Endothelial cell of umbilical vein (primary cell): ENCODE measurements at regions not wholly inside any gene's neighbourhood (a gene's known extent, or its start where the extent isn't known, plus 50 kb on each side); places are given as distances from the start of the nearest gene placed in this dataset.

Source experiments
- BruUV-seq: library from RNA; stranded (reverse); fragments of 400-500 nt; replicated peaks from 2 replicates; lab custom pipeline; 2021; lab: Mats Ljungman, UMichigan
- CTCF ChIA-PET: fragments of 300-600, 350-600 bp; sonication (Branson Sonifier 250); formaldehyde crosslinking; loops from one replicate; lab custom pipeline; 2021; ENCODE audit warnings: antibody characterized with exemption, inconsistent platforms; lab: Charles Lee
- POLR2A ChIA-PET: fragments of 300-600, 350-600 bp; sonication (Branson Sonifier 250); formaldehyde crosslinking; loops from one replicate; lab custom pipeline; 2021; ENCODE audit warnings: antibody characterized with exemption, inconsistent platforms; lab: Charles Lee
- DNase-seq: peaks from one replicate; pipeline ENCODE4 v3.0.0-alpha.2; 2011; ENCODE audit warnings: low read depth, low spot score
- FAIRE-seq: peaks from 2 replicates; lab custom pipeline; 2011; peaks lifted over from hg19 to GRCh38; lab: Jason Lieb, UNC
- H2AFZ ChIP-seq: 2 replicates; pipeline ENCODE4 v1.6.0; 2012; ENCODE audit warnings: low read depth, low read length, control low read depth, inconsistent platforms
- H3K27ac ChIP-seq: 2 replicates; pipeline ENCODE4 v1.5.1; 2011; ENCODE audit warnings: low read depth, mild to moderate bottlenecking, control low read depth, low read length, moderate library complexity; ENCODE audit not compliant: insufficient read depth
- H3K27me3 ChIP-seq, 2 experiments: 2 replicates each; pipeline versions ENCODE4 v1.6.0 to v1.6.1; 2011; ENCODE audit warnings: low read length in 2 of 2, mixed read lengths in 1 of 2; ENCODE audit not compliant: control insufficient read depth in 2 of 2, insufficient read depth in 2 of 2
- H3K36me3 ChIP-seq, 2 experiments: 2 replicates in 1 of 2; 3 replicates in 1 of 2; pipeline ENCODE4 v1.5.1; 2011; ENCODE audit warnings: low read length in 2 of 2, mild to moderate bottlenecking in 1 of 2, moderate library complexity in 1 of 2; ENCODE audit not compliant: control insufficient read depth in 2 of 2, insufficient read depth in 2 of 2; ENCODE audit errors: extremely low read depth in 1 of 2
- H3K4me1 ChIP-seq: 3 replicates; pipeline ENCODE4 v1.5.1; 2011; ENCODE audit warnings: mild to moderate bottlenecking, low read length; ENCODE audit not compliant: control insufficient read depth, insufficient read depth; ENCODE audit errors: extremely low read depth
- H3K4me2 ChIP-seq: 2 replicates; pipeline ENCODE4 v1.6.1; 2011; ENCODE audit warnings: low read length, control low read depth, mixed read lengths; ENCODE audit not compliant: insufficient read depth
- H3K4me3 ChIP-seq, 3 experiments: fragments of 200-600 bp in 1 of 3; sonication (generic), shearing (Covaris generic) in 1 of 3; replicated peaks in 1 of 3; 2 replicates each; pipeline ENCODE4 v1.5.1; 2011 to 2016; ENCODE audit warnings: control low read depth in 3 of 3, low read length in 3 of 3, mild to moderate bottlenecking in 2 of 3, inconsistent platforms in 1 of 3, low read depth in 1 of 3, moderate library complexity in 1 of 3; ENCODE audit not compliant: insufficient read depth in 1 of 3
- H3K79me2 ChIP-seq: 2 replicates; pipeline ENCODE4 v1.6.0; 2012; ENCODE audit warnings: low read length, inconsistent platforms; ENCODE audit not compliant: control insufficient read depth, insufficient read depth
- H3K9ac ChIP-seq: replicated peaks from 2 replicates; pipeline ENCODE3; 2011; ENCODE audit warnings: low read length, control low read depth; ENCODE audit not compliant: insufficient read depth; ENCODE audit errors: extremely low read depth
- H3K9me1 ChIP-seq: replicated peaks from 3 replicates; pipeline ENCODE4 v1.6.0; 2011; ENCODE audit warnings: mild to moderate bottlenecking, low read length; ENCODE audit not compliant: control insufficient read depth, insufficient read depth; ENCODE audit errors: extremely low read depth
- H3K9me3 ChIP-seq: replicated peaks from 2 replicates; pipeline ENCODE4 v1.5.1; 2012; ENCODE audit warnings: low read length, inconsistent platforms; ENCODE audit not compliant: control insufficient read depth, insufficient read depth
- H4K20me1 ChIP-seq: replicated peaks from 2 replicates; pipeline ENCODE3; 2011; ENCODE audit warnings: mild to moderate bottlenecking, low read length; ENCODE audit not compliant: control insufficient read depth, insufficient read depth; ENCODE audit errors: extremely low read depth
- CTCF ChIP-seq, 2 donors: IDR thresholded peaks; 1 replicate in 1 of 2; 2 replicates in 1 of 2; pipeline ENCODE4 v1.5.1; 2011; ENCODE audit warnings: low read length in 2 of 2, mild to moderate bottlenecking in 2 of 2, moderate library complexity in 2 of 2, control low read depth in 1 of 2, inconsistent platforms in 1 of 2, low read depth in 1 of 2; ENCODE audit not compliant: insufficient read depth in 1 of 2; ENCODE audit errors: extremely low read depth in 1 of 2
- EZH2 ChIP-seq: IDR thresholded peaks from 2 replicates; pipeline ENCODE4 v1.6.1; 2012; ENCODE audit warnings: borderline replicate concordance, low read depth, mild to moderate bottlenecking, moderate library complexity, low read length, inconsistent platforms; ENCODE audit not compliant: severe bottlenecking
- FOS ChIP-seq: IDR thresholded peaks from 2 replicates; pipeline ENCODE4 v1.6.1; 2011; ENCODE audit warnings: mild to moderate bottlenecking, low read length, moderate library complexity, borderline replicate concordance; ENCODE audit not compliant: insufficient read depth
- GATA2 ChIP-seq: IDR thresholded peaks from 2 replicates; pipeline ENCODE4 v1.7.0; 2011; ENCODE audit warnings: low read depth, mild to moderate bottlenecking, moderate library complexity, mixed read lengths, low read length; ENCODE audit not compliant: insufficient read length, insufficient read depth
- JUN ChIP-seq: IDR thresholded peaks from 2 replicates; pipeline ENCODE4 v1.6.1; 2011; ENCODE audit warnings: borderline replicate concordance, low read depth; ENCODE audit not compliant: insufficient read length, insufficient read depth
- MAX ChIP-seq: IDR thresholded peaks from 2 replicates; pipeline ENCODE4 v1.6.1; 2011; ENCODE audit not compliant: insufficient read depth, insufficient read length
- MYC ChIP-seq: IDR thresholded peaks from one replicate; pipeline ENCODE4 v1.6.1; 2011; ENCODE audit warnings: mild to moderate bottlenecking, low read depth, low read length
- POLR2A ChIP-seq: IDR thresholded peaks from 2 replicates; pipeline ENCODE4 v1.6.1; 2012; ENCODE audit warnings: low read depth, mild to moderate bottlenecking, control low read depth, low read length
- POLR2AphosphoS5 ChIP-seq: IDR thresholded peaks from 2 replicates; pipeline ENCODE4 v1.6.1; 2012; ENCODE audit warnings: low read depth, mild to moderate bottlenecking, control low read depth, low read length, moderate library complexity; ENCODE audit not compliant: insufficient read depth
- dilution Hi-C: fragments of 300-500 bp; cut with MboI; formaldehyde crosslinking; loops from one replicate; pipeline ENCODE4 v1.15.0; 2019; ENCODE audit warnings: low sequenced_read_pairs; ENCODE audit not compliant: extremely low pct_ligation_motif_present
- intact Hi-C: fragments of 100-400 bp; cut with micrococcal nuclease; formaldehyde crosslinking; loops from one replicate; pipeline ENCODE4 v1.10.0; 2022

- TF ChIP-seq POLR2A (no peak), EZH2 (no peak), JUN (no peak), POLR2AphosphoS5 (no peak), MAX (no peak), MYC (no peak), GATA2 (no peak)
- Histone ChIP-seq H3K9me3 (no peaks in the 10 kb centered on the region), H4K20me1 (no peaks in the 10 kb centered on the region), H3K4me2 (no peak overlapping the region), H3K9me1 (no peaks in the 10 kb centered on the region), H3K9ac (no peak overlapping the region), H2AFZ (no peak overlapping the region), H3K36me3 (no peaks in the 10 kb centered on the region), H3K27ac (no peak overlapping the region), H3K4me3 (no peak overlapping the region), H3K27me3 (peaks cover 22 to 40% of the 10 kb centered on the region in 2 experiments), H3K4me1 (peaks cover 29% of the 10 kb centered on the region), H3K79me2 (no peaks in the 10 kb centered on the region)
- BruUV-seq: no TSS peak
- ChIA-PET CTCF (interaction anchor here (1.1 kb wide), 1 partner anchor 12 kb away, joined by 3 read pairs; no protein-coding TSS in a partner anchor), POLR2A (no interaction called here)
- intact Hi-C loops (loop anchor here (5.0 to 10.0 kb wide), 3 partner anchors 302 to 706 kb away; no protein-coding TSS in a partner anchor), dilution Hi-C loops (no loop called here)
- DNase-seq (no peak), FAIRE-seq (no peak)
Observed at GRCh38 chr4:123556526-123556925, 159.9 kb downstream of the SPRY1 start.

GRCh38 chr4:123557857-123558536 lies 161.4 kb downstream of the SPRY1 start:
- no TSS peak for BruUV-seq

More at GRCh38 chr4:123557857-123558536, 161.4 kb downstream of the SPRY1 start:
- no peak for FAIRE-seq
- Histone ChIP-seq H3K4me2 (no peak overlapping the region), H3K4me3 (no peak overlapping the region), H2AFZ (no peak overlapping the region), H3K79me2 (no peaks in the 10 kb centered on the region), H3K9me3 (no peaks in the 10 kb centered on the region), H3K27ac (no peak overlapping the region), H3K36me3 (no peaks in the 10 kb centered on the region), H3K9me1 (no peaks in the 10 kb centered on the region), H3K27me3 (peaks cover 16 to 28% of the 10 kb centered on the region in 2 experiments), H3K9ac (no peak overlapping the region), H3K4me1 (peaks cover 29% of the 10 kb centered on the region), H4K20me1 (no peaks in the 10 kb centered on the region)
- intact Hi-C loops: loop anchor here (5.0 to 10.0 kb wide), 3 partner anchors 303 to 704 kb away; no protein-coding TSS in a partner anchor
- DNase-seq: no peak
- ChIA-PET CTCF (interaction anchor here (1.1 kb wide), 1 partner anchor 11 kb away, joined by 3 read pairs; no protein-coding TSS in a partner anchor), POLR2A (no interaction called here)
- dilution Hi-C loops: no loop called here
- no peak for TF ChIP-seq MYC
- no peak for TF ChIP-seq GATA2
- TF ChIP-seq POLR2A: no peak
- TF ChIP-seq MAX: no peak
- no peak for TF ChIP-seq JUN
- no peak for TF ChIP-seq EZH2
- TF ChIP-seq FOS: no peak
- TF ChIP-seq CTCF (IDR thresholded peaks at IDR 0.05; ENCODE audit: extremely low read depth in 1 of 2, insufficient read depth in 1 of 2, low read depth in 1 of 2, low read length in 2 of 2): no peak
- no peak for TF ChIP-seq POLR2AphosphoS5
